ENCODE measurements at regions not wholly inside any gene's neighbourhood (a gene's known extent, or its start where the extent isn't known, plus 50 kb on each side); places are given as distances from the start of the nearest gene placed in this dataset.

GRCh38 chr9:80964914-80965313 lies 724.4 kb downstream of the TLE1 start:
- no peak for DNase-seq

DNA sequence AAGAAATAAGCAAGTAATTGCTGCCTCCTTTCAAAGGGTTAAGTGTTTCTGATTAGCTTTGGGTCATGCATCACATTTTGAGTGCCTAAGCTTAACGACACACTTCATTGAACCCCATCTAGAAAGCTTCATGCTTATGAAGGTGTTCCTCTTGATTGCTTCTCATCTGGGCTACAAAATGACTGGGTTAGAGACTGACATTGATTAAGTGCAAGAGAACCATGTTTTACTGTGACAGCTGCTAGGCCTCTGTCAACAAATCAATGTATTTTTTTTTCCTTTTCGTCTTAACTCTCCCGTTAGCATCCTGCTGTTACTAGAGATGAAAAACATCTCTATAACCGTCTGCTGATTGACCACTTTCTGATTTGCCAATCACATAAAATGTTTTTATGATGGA lies 725.0 kb downstream of the TLE1 start:
- no peak for DNase-seq

- no peak for DNase-seq
Measured at GRCh38 chr9:80957801-80958200, 731.5 kb downstream of the TLE1 start.

GRCh38 chr9:80954521-80954920 lies 734.8 kb downstream of the TLE1 start:
- no peak for DNase-seq

DNA sequence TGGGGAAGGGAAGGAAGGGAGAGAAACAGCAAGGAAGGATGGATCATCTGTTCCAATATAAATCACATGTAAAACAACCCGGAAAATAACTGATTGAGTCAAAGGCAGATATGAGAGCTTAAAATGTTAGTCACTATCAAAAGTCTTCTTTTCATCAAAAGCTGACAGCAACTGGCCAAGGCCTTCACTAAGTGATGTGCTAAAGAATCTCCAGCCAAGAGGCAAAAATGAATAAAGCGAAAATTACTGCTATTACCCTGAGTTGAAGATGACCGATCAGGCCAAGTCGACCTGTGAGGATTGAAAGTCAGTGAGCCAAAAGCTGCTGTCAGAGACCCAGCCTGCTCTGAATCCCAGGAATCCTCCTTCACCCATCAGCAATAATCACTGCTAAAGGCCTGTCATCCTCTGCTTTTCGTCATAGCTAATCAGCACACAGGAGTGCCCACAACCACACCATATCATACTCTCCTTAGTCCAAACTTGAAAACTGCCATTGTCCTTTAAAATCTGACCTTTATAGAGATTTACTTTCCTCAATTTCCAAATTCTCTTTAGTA lies 736.9 kb downstream of the TLE1 start:
- no peak for DNase-seq

GRCh38 chr9:80951675-80952074 lies 737.7 kb downstream of the TLE1 start:
- no peak for DNase-seq

- no peak for DNase-seq
Measured at GRCh38 chr9:80948876-80949275, 740.5 kb downstream of the TLE1 start.

DNA sequence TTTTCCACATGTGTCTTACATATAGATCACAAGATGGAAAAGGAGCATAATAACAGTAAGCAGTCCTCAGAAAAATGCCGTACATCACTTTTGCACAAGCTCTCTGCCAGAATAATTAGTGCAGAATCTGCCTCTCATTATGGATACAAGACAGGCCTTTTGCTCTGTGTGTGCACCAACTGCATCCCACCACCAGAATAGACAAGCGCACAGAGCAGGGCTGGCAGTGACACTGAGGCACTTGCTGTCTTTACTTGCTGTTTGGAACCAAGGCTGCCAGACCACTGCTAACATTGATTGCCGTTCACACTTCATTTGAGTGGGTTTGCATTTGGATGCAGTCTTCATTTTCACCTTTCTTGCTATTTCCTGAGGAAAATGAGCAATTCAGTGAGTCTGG lies 741.3 kb downstream of the TLE1 start:
- DNase-seq, result no peak

- no peak for DNase-seq
Measured at GRCh38 chr9:80946496-80947170, 742.7 kb downstream of the TLE1 start.

DNA sequence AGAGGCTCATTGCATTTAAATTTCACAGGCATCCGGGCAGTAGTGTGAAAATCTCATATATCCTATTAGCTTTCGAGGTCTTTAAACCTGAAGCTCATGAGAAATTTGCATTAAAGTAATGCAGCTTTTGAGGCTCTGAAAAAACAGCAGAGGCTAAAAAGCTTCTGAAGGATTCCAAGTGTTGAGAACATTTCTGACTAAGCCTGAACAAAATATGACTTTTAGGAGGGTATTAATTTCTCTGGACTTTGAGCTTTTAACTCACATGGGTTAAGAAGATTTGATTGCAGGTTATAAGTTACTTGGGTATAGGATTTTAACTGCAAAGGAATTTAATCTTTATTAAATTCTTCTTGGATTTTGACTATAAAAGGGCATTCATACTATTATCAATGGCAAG lies 743.9 kb downstream of the TLE1 start:
- no peak for DNase-seq

DNA sequence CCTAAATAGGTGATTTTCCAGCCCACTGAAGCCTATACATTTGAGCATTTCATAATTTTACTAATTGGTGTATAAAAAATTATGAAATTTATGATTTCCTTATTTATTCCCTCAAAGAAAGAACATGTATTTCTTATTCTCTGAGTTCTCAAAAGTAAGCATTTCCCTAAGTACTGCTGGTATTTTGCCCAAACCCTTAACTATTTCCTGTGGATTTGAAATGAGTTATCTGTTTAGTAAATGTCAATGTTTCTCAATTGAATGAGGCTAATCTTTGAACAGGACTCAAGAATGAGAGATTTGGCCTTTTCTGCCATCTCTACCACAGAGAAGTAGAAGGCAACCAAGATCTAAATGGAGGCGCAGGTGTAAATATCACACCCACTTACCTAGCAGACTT lies 751.7 kb downstream of the TLE1 start:
- no peak for DNase-seq

- no peak for DNase-seq
Measured at GRCh38 chr9:80934095-80934494, 755.3 kb downstream of the TLE1 start.

- no peak for DNase-seq
Measured at GRCh38 chr9:80932947-80933780, 756.2 kb downstream of the TLE1 start.

GRCh38 chr9:80932181-80932580 lies 757.2 kb downstream of the TLE1 start:
- DNase-seq, result no peak

DNA sequence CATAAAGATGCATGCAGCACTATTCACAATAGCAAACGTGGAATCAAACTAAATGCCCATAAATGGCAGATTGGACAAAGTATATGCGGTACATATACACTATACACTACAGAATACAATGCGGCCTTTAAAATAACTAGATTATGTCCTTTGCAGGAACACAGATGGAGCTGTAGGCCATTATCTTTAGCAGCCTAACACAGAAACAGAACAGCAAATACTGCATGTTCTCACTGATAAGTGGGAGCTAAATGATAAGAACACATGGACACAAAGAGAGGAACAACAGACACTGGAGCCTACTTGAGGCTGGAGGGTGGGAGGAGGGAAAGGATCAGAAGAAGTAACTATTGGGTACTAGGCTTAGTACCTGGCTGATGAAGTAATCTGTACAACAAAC lies 758.2 kb downstream of the TLE1 start:
- DNase-seq, result no peak

- DNase-seq, result no peak
Measured at GRCh38 chr9:80928697-80929096, 760.6 kb downstream of the TLE1 start.

- no peak for DNase-seq
Measured at GRCh38 chr9:80926611-80927010, 762.7 kb downstream of the TLE1 start.

- DNase-seq, result no peak
Measured at GRCh38 chr9:80922544-80922943, 766.8 kb downstream of the TLE1 start.

- no peak for DNase-seq
Measured at GRCh38 chr9:80906728-80907127, 782.6 kb downstream of the TLE1 start.

DNA sequence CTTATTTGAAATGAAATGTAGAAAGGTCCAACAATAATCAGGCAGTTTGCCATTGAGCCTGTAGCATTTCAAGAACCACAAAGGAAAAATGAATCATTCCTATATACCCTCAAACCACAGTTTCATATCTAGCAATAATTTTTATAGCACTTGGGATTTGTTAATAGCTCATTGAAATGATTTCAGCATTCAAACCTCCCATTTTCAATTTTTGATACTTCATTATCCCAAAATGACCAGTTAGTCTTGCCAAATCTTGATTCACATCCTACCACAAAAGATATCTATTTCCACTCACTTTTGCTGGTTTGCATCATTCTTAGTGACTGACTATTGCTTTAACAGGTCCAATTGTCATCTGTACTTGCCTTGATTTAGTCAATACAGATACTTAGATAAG lies 790.1 kb downstream of the TLE1 start:
- DNase-seq, result no peak

GRCh38 chr9:80893190-80893589 lies 796.2 kb downstream of the TLE1 start:
- DNase-seq, result no peak

GRCh38 chr9:80892703-80893102 lies 796.6 kb downstream of the TLE1 start:
- DNase-seq, result no peak

DNA sequence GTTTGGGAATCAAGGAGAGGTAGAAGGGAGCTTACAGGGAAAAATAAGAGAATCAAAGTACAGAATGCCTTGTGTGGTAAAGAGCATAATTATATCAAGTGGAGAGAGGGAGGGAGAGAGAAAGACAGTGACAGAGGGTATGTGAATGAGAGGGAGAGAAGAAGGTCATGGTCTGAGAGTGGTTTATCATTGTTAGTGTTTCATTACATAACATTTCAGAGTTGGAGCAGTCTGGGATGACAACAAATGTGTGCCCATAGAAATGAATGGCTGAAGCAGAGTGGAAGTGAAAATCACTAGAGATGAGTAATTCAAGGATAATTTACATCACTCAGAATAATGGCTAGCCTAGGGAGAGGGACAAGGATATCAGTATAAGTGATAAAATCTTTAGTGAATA lies 799.2 kb downstream of the TLE1 start:
- DNase-seq, result no peak

- DNase-seq, result no peak
Measured at GRCh38 chr9:80885894-80886293, 803.5 kb downstream of the TLE1 start.
